VCaP (cell line): ENCODE measurements at regions not wholly inside any gene's neighbourhood (a gene's known extent, or its start where the extent isn't known, plus 50 kb on each side); places are given as distances from the start of the nearest gene placed in this dataset.

Experiments
- H3K27ac ChIP-seq: fragments of 450-650 bp; 2 replicates; pipeline ENCODE4 v1.5.1; 2017
- TF ChIP-seq, protein P1 (sequence below): fragments of 450-650 bp; conservative IDR thresholded peaks from 2 replicates; pipeline ENCODE4 v1.5.1; 2017; ENCODE audit warnings: mild to moderate bottlenecking, moderate library complexity

DNA sequence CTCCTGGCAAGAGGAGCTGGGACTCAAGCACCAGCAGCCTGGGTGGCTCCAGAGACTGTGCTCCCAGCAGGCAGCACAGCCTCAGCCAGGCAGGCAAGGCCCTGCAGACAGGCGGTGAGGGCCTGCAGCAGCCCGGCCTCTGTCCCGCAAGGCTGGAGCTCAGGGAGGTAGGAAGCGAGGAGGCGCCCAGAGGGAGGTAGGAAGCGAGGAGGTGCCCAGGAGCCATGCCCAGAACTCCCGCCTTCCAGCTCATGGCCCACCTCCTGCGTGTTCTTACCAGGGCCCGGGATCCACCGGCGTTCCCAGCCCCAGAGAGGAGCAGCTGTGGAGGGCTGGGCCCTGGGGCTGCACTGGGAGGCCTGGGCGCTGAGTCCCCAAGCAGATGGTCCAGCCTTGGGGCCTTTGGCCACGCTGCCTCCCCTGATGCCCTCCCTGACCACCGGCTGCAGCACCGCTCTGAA is 133.1 kb downstream of the HMX1 start:
- TF ChIP-seq, protein P1, sequence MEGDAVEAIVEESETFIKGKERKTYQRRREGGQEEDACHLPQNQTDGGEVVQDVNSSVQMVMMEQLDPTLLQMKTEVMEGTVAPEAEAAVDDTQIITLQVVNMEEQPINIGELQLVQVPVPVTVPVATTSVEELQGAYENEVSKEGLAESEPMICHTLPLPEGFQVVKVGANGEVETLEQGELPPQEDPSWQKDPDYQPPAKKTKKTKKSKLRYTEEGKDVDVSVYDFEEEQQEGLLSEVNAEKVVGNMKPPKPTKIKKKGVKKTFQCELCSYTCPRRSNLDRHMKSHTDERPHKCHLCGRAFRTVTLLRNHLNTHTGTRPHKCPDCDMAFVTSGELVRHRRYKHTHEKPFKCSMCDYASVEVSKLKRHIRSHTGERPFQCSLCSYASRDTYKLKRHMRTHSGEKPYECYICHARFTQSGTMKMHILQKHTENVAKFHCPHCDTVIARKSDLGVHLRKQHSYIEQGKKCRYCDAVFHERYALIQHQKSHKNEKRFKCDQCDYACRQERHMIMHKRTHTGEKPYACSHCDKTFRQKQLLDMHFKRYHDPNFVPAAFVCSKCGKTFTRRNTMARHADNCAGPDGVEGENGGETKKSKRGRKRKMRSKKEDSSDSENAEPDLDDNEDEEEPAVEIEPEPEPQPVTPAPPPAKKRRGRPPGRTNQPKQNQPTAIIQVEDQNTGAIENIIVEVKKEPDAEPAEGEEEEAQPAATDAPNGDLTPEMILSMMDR, result no peak
- H3K27ac ChIP-seq, result no peak overlapping the region

DNA sequence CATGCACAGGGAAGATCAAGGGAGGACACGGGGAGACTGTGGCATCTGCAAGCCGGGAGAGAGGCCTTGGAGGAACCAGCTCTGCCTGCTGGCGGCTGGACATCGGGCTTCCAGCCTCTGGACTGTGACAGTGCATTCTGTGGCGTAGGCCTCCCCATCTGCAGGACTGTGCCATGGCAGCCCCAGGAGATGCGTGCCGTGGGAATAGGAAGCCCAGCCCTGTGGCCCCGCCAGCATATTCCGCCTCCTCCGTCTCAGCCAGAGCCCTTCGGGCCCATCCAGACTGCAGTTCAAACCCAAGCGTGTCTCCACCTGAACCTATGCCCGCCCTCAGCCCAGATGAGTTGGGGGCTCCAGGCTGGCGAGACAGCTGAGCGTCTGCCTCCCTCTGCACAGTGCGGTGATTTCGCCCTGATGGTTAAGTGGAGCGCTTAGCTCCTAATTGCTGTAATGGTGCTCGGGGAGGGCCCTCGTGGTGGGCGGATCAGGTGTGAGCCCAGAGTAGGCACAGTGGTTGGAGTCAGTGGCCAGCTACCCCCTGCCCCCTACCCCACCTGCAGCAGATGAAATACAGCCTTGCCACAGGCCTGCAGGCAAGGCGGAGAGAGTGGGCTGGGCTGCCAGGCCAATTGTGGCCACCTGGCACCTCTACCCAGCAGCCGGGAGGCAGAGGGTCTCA is 133.9 kb downstream of the HMX1 start:
- TF ChIP-seq, protein P1, result no peak
- no peak overlapping the region for H3K27ac ChIP-seq

DNA sequence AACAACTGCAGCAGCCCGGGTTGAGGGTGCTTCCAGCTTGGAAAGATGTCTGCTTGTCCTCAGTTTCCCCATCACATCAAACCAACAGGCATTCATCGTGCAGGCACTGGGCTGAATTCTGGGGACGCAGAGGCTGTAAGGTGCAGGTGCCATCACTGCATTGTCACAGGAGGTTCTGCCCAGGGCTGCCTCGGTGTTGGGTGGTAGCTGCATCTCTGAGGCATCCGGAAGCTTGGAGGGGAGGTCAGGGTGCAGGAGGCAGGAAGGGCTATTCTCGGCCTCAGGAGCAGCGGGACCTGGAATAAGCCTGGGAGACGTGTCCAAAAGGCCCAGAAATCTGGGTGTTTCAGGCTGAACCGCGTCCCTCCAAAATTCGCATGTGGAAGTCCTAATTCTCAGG is 134.6 kb downstream of the HMX1 start:
- no peak overlapping the region for H3K27ac ChIP-seq
- TF ChIP-seq, protein P1, result no peak

DNA sequence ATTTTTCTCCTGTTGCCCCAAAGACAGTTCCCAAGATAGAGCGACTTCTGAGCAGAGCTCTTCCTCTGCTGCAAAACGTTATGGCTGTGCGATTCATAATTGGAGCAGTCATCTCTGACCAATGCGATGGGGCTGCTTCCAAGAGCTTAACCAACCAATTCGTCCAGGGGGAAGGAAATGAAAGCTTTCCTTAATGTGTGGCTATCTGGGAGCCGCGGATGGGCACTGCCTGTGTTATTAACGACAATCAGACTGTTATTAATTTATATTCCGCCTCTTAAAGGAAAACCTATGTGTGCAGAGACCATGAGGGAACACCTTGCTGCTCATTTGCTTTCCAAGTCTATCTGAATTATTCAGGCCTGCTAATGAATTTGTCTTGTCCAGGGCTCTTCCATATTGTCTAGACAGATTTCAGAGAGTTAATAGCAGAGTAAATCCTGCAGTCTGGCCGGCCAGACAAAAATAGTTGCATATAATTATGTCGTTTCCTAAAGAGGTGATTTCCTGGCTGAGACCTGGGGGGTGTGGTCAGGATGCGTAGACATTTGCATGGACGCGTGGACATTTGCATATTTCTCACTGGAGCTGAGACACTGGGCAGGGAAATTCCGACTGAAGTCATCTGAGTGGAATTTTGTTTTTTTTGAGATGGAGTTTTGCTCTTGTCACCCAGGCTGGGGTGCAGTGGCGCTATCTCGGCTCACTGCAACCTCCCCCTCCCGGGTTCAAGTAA is 135.4 kb downstream of the HMX1 start:
- TF ChIP-seq, protein P1, result no peak
- H3K27ac ChIP-seq, result no peak overlapping the region

DNA sequence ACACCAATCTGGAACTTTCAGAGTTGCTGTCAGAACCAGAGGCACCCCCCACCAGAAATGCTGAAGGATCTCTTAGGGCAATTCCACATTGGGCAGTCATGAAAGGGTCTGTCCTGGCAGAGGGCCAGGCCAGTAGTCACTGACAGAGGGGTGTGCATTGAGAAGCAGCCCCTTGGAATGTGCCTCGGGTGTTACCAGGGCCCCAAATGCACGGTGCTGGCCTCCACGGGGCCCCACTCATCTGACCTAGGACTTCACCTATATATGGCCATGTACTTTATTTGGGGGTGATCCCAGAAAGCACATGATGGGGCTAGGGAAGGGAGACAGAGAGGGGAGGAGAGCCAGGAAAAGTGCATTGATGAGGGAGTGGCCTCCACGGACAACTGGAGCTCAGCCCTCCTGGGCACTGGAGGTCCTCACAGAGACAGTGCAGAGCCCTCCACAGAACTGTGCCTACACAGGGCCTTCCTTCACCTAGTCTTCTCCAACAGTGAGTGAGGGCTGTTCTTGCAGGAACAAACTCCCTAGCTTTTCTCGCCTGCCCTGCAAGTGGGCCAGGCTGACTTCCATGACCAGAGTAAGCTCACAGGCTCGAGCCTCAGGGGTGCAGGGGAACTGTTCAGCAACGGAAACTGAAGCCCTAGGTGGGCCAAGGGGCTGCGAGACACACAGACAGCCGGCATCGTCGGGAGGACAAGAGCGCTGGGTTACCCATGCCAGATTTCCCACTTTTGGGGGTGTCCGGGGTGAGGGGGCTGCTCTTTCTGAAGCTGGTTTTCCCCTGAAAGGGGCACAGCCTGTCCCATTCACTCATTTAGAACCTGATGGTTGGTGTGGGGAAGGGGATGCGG is 136.2 kb downstream of the HMX1 start:
- TF ChIP-seq, protein P1, result no peak
- no peak overlapping the region for H3K27ac ChIP-seq

DNA sequence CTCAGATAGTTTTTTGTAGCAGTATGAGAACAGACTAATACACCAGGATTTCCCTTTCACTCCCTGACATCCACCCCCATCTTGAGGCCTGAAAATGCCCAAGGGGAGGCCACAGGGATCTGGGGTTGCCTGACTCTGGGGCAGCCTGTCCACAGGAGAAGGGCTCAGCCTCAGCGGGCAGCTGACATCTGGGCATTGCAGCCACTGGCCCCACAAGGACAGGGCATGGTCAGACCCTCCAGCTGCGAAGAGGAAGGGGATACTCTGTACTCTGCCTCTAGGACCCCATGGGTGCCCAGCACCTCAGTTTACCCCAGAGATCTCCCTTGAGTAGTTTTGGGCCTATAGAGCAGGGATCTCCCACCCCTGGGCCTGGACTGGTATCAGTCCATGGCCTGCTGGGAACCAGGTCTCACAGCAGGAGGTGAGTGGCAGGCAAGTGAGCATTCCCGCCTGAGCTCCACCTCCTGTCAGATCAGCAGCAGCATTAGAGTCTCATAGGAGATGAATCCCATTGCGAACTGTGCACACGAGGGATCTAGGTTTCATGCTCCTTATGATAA is 138.9 kb downstream of the HMX1 start:
- H3K27ac ChIP-seq, result no peak overlapping the region
- TF ChIP-seq, protein P1, result no peak

DNA sequence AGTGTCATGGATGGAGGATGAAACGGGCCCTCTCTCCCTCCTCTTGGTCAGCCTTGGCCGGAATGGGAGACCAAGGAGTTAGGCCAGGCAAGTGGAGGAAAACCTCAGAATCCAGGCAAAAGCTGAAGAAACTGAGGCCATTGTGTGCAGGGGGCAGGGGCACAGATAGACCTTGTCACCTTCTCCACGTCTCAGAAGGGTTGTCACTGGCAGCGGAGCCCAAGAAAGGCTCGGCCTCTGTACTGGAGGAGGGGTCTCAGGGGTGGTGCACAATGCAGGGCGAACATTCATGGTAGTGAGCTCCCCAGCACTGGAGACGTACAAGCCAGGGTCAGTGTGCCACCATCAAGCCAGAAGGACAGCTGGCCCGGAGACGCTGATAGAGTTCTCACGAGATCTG is 139.5 kb downstream of the CPZ start:
- no peak overlapping the region for H3K27ac ChIP-seq
- TF ChIP-seq, protein P1, result no peak
